ENCODE measurements at regions not wholly inside any gene's neighbourhood (a gene's known extent, or its start where the extent isn't known, plus 50 kb on each side); places are given as distances from the start of the nearest gene placed in this dataset.

DNA sequence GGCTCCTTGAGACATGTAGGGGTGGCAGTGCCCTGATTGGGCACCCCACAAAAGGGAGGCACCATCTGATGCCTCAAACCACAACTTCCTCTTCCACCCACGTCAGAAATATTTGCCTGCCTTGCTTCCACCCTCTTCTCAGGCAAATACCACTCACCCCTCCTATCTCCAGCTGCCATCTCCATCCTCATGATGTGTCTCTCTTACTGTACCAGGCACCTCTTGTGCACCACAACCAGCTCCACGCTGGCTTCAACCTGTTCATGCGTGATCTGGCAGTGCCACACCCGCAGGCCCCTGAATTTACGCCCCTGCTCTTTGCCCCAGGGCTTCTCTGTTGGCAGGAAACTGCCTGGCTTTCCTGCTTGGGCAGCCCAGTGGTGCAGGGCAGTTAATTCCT is 87.8 kb upstream of the HSPA9 start:
- TF ChIP-seq CTCF (conservative IDR thresholded peaks at IDR 0.05) (no peak), EZH2 (IDR thresholded peaks at IDR 0.05; ENCODE audit: low read depth) (no peak)

All from PC-9 (cell line).